LNCAP (cell line): ENCODE measurements at regions not wholly inside any gene's neighbourhood (a gene's known extent, or its start where the extent isn't known, plus 50 kb on each side); places are given as distances from the start of the nearest gene placed in this dataset.

ENCODE experiments used
- TF ChIP-seq, protein P1 (sequence below): fragments of 450-650 bp; IDR thresholded peaks from 2 replicates; pipeline ENCODE4 v1.5.1; 2017; ENCODE audit warnings: mild to moderate bottlenecking

DNA sequence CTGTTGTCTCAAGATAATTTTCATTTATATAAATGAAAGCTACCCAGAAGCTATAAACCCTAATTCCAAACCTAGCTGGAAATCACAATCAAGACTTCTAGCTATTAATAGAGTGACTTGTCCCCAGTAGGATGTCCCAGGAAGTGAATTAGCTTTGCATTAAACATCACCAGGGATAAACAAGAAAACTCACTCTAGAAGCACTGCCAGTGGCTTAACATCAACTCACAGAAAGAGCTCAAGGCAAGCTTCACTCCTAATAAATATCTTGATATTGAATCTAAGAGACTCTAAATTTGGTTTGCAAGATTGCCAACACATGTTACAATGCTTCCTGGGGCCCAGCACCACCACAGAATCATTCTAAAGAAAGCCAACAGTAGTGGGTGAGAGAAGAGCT, 468.7 kb upstream of the FAM241A start:
- TF ChIP-seq, protein P1, sequence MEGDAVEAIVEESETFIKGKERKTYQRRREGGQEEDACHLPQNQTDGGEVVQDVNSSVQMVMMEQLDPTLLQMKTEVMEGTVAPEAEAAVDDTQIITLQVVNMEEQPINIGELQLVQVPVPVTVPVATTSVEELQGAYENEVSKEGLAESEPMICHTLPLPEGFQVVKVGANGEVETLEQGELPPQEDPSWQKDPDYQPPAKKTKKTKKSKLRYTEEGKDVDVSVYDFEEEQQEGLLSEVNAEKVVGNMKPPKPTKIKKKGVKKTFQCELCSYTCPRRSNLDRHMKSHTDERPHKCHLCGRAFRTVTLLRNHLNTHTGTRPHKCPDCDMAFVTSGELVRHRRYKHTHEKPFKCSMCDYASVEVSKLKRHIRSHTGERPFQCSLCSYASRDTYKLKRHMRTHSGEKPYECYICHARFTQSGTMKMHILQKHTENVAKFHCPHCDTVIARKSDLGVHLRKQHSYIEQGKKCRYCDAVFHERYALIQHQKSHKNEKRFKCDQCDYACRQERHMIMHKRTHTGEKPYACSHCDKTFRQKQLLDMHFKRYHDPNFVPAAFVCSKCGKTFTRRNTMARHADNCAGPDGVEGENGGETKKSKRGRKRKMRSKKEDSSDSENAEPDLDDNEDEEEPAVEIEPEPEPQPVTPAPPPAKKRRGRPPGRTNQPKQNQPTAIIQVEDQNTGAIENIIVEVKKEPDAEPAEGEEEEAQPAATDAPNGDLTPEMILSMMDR = no peak

DNA sequence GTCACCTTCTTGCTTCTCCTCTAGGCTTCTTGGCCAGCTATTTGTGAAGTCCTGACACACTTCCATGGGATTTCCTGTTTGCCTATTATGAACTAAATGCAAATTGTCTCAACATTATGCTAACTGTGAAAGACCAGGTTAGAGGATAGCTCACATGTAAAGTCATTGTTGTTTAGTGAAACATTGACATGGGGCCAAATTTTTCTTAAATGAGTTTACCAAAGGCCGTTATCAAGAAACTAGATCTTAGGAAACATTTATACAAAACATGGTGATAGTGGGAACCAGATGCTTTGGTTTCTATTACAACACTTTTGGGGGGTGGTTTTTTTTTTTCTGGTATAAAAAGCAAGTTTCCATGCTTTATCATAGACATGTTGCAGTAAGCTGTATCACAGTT, 466.8 kb upstream of the FAM241A start:
- TF ChIP-seq, protein P1 = no peak

DNA sequence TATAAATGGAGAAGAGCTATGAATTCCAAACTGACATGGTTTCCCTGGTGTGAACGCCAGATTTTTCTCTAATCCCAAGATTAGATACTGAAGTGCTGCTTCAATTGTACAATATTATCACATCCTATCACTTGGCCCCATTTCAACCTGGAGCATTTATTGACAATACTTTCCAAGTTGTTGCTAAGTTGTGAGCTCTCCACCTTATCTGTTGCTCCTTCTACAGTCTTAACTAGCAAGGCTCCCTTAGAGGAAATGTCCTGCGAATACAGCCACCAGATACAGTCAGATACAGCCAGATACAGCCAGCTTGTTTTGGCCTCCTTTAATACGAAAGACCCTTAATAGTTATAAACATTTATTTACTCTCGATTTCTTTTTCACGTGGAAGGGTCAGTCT, 466.3 kb upstream of the FAM241A start:
- TF ChIP-seq, protein P1 = no peak

DNA sequence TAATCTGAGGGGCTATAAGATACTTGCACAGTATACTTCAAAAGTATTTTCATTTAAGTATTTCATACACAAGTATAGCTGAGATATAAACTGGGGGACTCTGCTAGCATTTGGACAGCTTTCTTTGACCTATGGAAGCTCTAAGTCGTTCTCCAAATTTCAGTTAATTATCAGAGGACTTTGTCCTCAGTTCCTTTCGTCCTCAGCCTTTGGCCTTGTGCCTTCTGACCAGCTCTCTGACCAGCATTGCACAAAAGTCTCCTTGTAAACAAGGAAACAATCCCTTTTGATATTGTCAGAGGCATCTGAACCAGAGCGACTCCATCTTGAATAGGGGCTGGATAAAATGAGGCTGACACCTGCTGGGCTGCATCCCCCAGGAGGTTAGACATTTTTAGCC, 464.0 kb upstream of the FAM241A start:
- TF ChIP-seq, protein P1 = no peak

DNA sequence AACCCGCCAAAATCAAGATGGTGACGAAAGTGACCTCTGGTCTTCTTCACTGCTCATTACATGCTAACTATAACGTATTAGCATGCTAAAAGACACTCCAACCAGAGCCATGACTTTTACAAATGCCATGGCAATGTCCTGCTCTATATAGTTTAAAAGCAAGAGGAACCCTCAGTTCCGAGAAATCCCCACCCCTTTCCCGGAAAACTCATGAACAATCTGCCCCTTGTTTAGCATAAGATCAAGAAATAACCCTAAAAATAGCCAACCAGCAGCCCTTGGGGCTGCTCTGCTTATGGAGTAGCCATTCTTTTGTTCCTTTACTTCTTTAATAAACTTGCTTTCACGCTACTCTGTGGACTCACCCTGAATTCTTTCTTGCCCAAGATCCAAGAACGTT, 463.5 kb upstream of the FAM241A start:
- TF ChIP-seq, protein P1 = no peak

DNA sequence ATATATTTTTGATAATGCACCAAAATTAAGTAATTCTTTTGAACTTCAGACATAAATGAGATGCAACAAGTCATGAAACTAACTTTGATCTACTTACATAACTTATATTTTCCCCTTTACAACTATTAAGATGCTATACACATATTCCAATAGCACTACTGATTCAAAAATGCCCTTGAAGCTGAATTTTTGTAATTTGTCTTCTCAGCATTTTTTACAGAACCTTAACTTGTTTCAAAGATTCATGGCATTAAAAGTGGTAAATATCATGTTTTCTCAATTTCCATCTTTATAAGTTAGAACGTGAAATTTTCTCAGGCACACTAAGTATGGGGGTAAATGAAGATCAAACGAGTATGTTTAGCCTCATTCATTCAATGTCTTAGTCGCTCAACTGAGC, 460.0 kb upstream of the FAM241A start:
- TF ChIP-seq, protein P1 = no peak

DNA sequence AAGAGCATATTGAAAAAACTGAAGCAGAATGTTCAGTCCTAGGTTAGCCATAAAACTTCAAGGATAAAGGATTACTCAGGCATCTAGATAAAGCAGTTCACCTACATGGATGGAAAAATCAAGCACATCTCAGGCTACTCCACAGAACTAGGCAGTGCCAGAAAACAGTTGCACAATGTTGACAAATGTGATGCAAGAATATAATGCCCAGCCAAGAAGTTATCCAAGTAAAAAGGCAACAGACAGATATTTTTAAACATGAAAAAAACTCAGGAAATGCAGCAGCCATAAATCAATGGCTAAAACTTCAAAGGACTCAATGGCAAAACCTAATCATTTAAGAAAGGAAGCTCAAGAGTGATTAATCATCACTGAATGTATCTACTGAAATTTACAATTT, 456.0 kb upstream of the FAM241A start:
- TF ChIP-seq, protein P1 = no peak

DNA sequence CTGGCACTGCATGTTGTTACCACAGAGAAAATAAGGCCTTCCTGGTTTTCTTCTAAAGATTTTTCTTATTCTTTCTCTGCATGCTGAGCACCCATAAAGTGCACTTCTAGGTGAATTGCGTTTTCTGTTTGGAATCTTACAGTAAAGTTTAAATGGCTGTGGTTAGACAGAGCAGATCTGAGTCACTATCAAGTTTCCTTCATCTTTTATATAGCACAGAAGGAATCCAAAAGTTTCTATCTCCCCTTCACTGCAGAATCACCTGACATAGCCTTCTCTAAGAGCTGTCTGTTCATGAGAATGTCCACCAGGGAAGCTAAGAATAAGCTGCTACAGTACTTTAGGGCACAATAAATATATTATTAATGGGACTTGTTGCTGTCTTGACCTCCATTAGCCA, 455.5 kb upstream of the FAM241A start:
- TF ChIP-seq, protein P1 = no peak
